GM12865 (cell line): ENCODE measurements at regions not wholly inside any gene's neighbourhood (a gene's known extent, or its start where the extent isn't known, plus 50 kb on each side); places are given as distances from the start of the nearest gene placed in this dataset.

Source experiments
- DNase-seq: peaks from one replicate; pipeline ENCODE4 v3.0.0; 2010; ENCODE audit warnings: low read depth
- H3K4me3 ChIP-seq: 2 replicates; pipeline ENCODE4 v1.5.1; 2011; ENCODE audit warnings: mild to moderate bottlenecking, low read depth, low read length, control low read depth
- TF ChIP-seq, protein P1 (sequence below): IDR thresholded peaks from 2 replicates; pipeline ENCODE4 v1.5.1; 2011; ENCODE audit warnings: low read length, control low read depth, low read depth, inconsistent platforms; ENCODE audit not compliant: insufficient read depth; ENCODE audit errors: missing control alignments

DNA sequence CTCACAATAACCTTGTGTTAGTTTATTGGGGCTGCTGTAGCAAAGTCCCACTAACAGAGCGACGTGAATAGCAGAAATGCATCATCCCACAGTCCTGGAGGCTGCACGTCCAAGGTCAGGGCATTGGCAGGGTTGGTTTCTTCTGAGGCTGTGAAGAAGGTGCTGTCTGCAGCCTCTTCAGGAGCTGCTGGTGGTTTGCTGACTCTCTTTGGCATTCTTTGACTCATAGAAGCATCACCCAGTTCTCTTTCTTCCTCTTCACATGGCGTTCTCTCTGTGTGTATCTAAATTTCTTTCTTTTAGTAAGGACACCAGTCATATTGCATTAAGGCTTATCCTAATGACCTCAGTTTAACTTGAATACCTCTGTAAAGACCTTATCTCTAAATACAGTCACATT, 428.4 kb upstream of the KLF6 start:
- no peak for DNase-seq
- no peak overlapping the region for H3K4me3 ChIP-seq
- TF ChIP-seq, protein P1, sequence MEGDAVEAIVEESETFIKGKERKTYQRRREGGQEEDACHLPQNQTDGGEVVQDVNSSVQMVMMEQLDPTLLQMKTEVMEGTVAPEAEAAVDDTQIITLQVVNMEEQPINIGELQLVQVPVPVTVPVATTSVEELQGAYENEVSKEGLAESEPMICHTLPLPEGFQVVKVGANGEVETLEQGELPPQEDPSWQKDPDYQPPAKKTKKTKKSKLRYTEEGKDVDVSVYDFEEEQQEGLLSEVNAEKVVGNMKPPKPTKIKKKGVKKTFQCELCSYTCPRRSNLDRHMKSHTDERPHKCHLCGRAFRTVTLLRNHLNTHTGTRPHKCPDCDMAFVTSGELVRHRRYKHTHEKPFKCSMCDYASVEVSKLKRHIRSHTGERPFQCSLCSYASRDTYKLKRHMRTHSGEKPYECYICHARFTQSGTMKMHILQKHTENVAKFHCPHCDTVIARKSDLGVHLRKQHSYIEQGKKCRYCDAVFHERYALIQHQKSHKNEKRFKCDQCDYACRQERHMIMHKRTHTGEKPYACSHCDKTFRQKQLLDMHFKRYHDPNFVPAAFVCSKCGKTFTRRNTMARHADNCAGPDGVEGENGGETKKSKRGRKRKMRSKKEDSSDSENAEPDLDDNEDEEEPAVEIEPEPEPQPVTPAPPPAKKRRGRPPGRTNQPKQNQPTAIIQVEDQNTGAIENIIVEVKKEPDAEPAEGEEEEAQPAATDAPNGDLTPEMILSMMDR: no peak

DNA sequence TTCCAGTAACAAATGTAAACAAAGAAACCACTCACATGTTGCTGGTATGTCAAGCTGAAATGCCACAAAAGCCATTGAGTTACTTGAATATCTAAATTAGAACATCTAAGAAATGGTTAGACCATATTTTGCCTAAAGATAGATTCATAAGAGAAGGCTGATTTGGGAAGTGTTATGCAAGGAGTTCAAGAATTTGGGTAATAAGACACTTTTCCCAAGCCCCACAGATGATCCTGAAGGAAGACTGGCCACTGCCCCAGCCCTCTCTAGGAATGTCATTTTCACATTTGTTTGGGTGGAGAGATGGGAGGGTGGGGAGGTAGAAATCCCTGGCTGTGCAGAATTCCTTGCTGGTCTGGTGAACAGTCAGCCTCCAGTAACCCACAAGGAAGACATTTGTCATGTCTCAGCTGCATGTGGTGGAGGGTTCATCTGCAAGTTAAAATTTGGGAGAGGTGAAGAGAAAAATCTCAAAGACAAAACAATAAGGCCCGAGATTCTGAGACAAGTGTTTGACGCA, 427.2 kb upstream of the KLF6 start:
- H3K4me3 ChIP-seq: no peak overlapping the region
- TF ChIP-seq, protein P1: no peak
- DNase-seq: no peak

DNA sequence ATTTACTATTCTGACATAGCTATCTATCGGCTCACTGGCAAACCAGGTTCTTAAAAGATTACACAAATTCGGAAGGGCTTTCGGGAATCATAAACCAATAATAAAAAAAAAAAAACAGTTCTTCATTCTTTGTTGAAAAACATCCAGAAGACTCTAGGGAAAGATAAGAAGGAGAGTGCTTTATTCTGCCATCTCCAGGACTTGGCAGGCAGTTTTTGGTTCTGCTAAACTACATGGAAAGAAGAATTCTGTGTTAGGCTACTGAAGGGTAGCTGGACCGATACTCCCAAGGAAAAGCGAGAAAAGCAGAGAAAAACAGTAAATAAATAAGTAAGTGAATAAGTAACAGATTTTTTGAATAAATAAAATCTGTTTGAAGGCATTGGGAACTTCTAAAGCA, 423.5 kb upstream of the KLF6 start:
- no peak for DNase-seq
- no peak overlapping the region for H3K4me3 ChIP-seq
- TF ChIP-seq, protein P1: no peak

DNA sequence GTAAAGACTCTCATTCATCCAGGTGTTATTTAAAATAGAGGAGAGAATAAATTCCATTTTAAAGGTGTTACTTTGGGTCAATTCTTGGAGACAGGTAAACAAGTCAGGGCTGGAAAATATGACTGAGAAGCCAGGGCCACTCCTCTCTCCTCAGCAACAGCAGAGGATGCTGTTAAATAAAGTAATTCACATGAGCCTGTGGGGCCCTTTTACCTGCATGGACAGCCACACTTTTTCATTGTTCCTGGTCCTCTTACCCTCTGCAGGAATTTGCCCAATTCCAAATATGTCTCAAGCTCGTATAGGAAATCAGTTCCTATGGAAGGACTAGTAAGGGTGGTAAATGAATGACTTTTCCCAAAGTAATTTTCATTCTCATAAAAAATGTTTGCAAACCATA, 420.1 kb upstream of the KLF6 start:
- TF ChIP-seq, protein P1: no peak
- no peak for DNase-seq
- H3K4me3 ChIP-seq: no peak overlapping the region

DNA sequence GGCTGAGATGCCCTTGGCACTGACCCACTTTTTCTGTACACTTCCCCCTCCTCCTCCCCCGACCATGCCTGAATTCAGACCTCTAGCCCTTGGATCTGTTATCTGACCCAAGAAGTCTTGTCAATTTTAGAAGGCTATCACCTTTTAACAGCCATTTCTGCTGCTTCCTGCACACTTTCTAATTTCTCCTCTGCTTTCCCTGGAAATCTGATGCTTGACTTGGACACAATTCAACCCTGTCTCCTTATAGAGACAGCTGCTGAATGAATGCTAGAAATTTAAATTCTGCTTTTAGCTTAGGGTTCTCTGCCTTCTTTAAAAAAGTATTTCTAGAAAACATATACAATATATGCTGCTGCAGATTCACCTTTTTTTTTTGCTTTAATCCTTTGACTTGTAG, 417.9 kb upstream of the KLF6 start:
- no peak overlapping the region for H3K4me3 ChIP-seq
- TF ChIP-seq, protein P1: no peak
- no peak for DNase-seq

DNA sequence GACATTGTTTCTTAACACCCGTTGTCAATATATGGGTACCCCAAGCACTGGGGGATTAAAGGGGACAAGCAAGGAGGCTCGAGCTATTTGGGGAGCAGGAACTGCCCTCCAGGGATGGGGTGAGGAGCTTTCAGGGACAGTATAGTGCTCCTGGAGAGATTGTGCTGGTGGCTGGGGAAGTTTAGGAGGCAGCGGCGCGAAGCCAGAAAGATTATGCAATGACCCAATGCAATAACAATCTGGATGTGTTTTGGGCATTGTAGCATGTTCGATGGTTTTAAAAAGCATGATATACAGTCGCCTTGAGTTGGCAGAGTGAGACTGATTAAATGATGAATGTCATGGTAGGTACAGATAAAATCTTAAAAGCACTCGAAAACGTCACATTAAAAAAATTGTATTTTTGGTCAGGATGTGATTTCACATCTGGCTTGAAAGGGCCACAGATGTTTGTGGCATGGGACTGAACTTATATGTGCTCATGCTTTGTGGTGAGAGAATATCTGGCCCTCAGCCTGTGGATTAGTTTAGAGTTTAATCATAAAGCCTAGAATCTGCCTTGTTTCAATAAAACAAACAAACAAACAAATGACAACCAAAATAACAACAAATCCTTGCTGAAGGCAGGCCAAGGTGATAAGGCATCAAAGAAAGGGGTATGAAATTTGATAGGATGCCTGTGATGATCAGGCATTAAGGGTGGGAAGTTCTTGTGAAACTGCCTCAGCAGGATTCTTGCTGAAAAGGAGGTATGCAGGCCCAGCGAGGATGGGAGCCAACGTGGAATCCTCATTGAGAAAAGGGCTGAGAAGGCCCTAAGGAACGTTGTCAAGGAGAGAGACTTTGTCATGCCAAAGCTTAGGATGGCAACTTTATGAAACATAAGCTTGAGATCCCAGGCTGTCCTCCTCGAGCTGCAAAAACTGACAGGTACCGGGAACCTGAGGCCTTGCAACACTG, 417.1 kb upstream of the KLF6 start:
- DNase-seq: no peak
- TF ChIP-seq, protein P1: no peak
- H3K4me3 ChIP-seq: no peak overlapping the region
